ENCODE measurements at regions not wholly inside any gene's neighbourhood (a gene's known extent, or its start where the extent isn't known, plus 50 kb on each side); places are given as distances from the start of the nearest gene placed in this dataset.
A peak's percentile ranks its signal among the peaks of the same experiment; 100 is the strongest.

- no peak for TF ChIP-seq ZBTB7A (IDR thresholded peaks at IDR 0.05; ENCODE audit: low read depth)
- TF ChIP-seq CEBPB (IDR thresholded peaks at IDR 0.05) = peak; percentile 76
- TF ChIP-seq YY1 (IDR thresholded peaks at IDR 0.05; ENCODE audit: low read depth) = no peak
- TF ChIP-seq REST (IDR thresholded peaks at IDR 0.05; ENCODE audit: low read depth) = no peak
- no peak for TF ChIP-seq MAX (IDR thresholded peaks at IDR 0.05)
- no peak for TF ChIP-seq CREB1 (IDR thresholded peaks at IDR 0.05; ENCODE audit: low read depth)
- TF ChIP-seq RAD21 (IDR thresholded peaks at IDR 0.05; ENCODE audit: low read depth) = no peak
- no peak for TF ChIP-seq EP300 (IDR thresholded peaks at IDR 0.05; ENCODE audit: borderline replicate concordance)
- TF ChIP-seq TEAD4 (IDR thresholded peaks at IDR 0.05) = no peak
- no peak for TF ChIP-seq TAF1 (IDR thresholded peaks at IDR 0.05; ENCODE audit: low read depth)
- TF ChIP-seq FOXM1 (IDR thresholded peaks at IDR 0.05; ENCODE audit: borderline replicate concordance, low read depth) = no peak
Measured at GRCh38 chr1:59229138-59229537, 67.8 kb upstream of the FGGY start.

All from Ishikawa (cell line).